Suprapubic skin (tissue), 4 donors: ENCODE measurements at regions not wholly inside any gene's neighbourhood (a gene's known extent, or its start where the extent isn't known, plus 50 kb on each side); places are given as distances from the start of the nearest gene placed in this dataset.

Experiments
- DNase-seq, 2 donors: peaks; one replicate each; pipeline ENCODE4 v3.0.0-alpha.2; 2019; ENCODE audit warnings: low spot score in 2 of 2
- H3K27ac ChIP-seq: fragments of 200-600 bp; sonication (generic); one replicate; pipeline ENCODE4 v1.5.1; 2019
- H3K27me3 ChIP-seq: fragments of 200-600 bp; sonication (generic); one replicate; pipeline ENCODE4 v1.5.1; 2019
- H3K36me3 ChIP-seq: fragments of 200-600 bp; sonication (generic); one replicate; pipeline ENCODE4 v1.5.1; 2019
- H3K4me1 ChIP-seq: fragments of 200-600 bp; sonication (generic); one replicate; pipeline ENCODE4 v1.5.1; 2019
- H3K4me3 ChIP-seq: fragments of 200-600 bp; sonication (generic); one replicate; pipeline ENCODE4 v1.5.1; 2019; ENCODE audit warnings: mild to moderate bottlenecking
- H3K9me3 ChIP-seq: fragments of 200-600 bp; sonication (generic); one replicate; pipeline ENCODE4 v1.5.1; 2019
- EP300 ChIP-seq: sonication (generic); formaldehyde crosslinking; IDR thresholded peaks from one replicate; pipeline ENCODE4 v1.6.1; 2017; ENCODE audit warnings: antibody characterized with exemption
- POLR2A ChIP-seq, 2 donors: fragments of 450-650 bp; IDR thresholded peaks; one replicate each; pipeline ENCODE4 v1.6.1; 2017; ENCODE audit warnings: antibody characterized with exemption in 2 of 2, mild to moderate bottlenecking in 2 of 2, moderate library complexity in 2 of 2
- POLR2AphosphoS5 ChIP-seq, 3 donors: sonication (generic); formaldehyde crosslinking; IDR thresholded peaks; one replicate each; pipeline ENCODE4 v1.6.1; 2017; ENCODE audit warnings: antibody characterized with exemption in 3 of 3
- WGBS: methylation state at CpG from one replicate; pipeline ENCODE4 v1.1.5; 2018; 5-methylcytosine and 5-hydroxymethylcytosine counted together
- TF ChIP-seq, protein P1 (sequence below), 2 donors: fragments of 200-600 bp in 1 of 2; fragments of 450-650 bp in 1 of 2; sonication (generic) in 1 of 2; IDR thresholded peaks; one replicate each; pipeline ENCODE4 v1.5.1; 2016 to 2019; ENCODE audit warnings: antibody characterized with exemption in 2 of 2, mild to moderate bottlenecking in 1 of 2, moderate library complexity in 1 of 2

DNA sequence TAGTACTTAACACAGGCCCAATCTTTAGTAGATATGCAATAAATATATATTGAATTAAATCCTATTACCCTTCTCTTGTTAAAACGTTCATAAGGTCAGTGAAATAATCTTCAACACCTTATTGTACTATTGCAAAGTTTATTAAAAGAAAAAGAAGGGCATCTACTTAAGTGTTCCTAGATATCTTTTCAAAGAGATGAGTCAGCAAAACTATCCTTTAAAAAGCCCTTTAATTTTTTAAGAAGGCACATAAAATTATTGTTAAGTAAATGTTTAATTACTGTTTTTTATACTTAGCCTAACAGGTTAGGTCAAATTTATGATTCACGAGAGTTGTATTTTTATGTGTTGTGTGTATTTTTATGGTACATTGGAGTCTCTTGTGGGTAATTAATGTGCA lies 77.3 kb upstream of the PPP1R2C start:
- H3K9me3 ChIP-seq = no peaks in the 10 kb centered on the region
- no peak overlapping the region for H3K4me3 ChIP-seq
- DNase-seq = no peak
- WGBS = 70% methylated on average over 2 of the region's 2 CpGs
- H3K27me3 ChIP-seq = no peaks in the 10 kb centered on the region
- H3K36me3 ChIP-seq = no peaks in the 10 kb centered on the region
- no peak overlapping the region for H3K27ac ChIP-seq
- TF ChIP-seq EP300 (no peak), POLR2A (IDR thresholded peaks at IDR 0.05) (no peak), POLR2AphosphoS5 (IDR thresholded peaks at IDR 0.05) (no peak)
- TF ChIP-seq, protein P1, sequence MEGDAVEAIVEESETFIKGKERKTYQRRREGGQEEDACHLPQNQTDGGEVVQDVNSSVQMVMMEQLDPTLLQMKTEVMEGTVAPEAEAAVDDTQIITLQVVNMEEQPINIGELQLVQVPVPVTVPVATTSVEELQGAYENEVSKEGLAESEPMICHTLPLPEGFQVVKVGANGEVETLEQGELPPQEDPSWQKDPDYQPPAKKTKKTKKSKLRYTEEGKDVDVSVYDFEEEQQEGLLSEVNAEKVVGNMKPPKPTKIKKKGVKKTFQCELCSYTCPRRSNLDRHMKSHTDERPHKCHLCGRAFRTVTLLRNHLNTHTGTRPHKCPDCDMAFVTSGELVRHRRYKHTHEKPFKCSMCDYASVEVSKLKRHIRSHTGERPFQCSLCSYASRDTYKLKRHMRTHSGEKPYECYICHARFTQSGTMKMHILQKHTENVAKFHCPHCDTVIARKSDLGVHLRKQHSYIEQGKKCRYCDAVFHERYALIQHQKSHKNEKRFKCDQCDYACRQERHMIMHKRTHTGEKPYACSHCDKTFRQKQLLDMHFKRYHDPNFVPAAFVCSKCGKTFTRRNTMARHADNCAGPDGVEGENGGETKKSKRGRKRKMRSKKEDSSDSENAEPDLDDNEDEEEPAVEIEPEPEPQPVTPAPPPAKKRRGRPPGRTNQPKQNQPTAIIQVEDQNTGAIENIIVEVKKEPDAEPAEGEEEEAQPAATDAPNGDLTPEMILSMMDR (IDR thresholded peaks at IDR 0.05) = no peak
- H3K4me1 ChIP-seq = no peaks in the 10 kb centered on the region

DNA sequence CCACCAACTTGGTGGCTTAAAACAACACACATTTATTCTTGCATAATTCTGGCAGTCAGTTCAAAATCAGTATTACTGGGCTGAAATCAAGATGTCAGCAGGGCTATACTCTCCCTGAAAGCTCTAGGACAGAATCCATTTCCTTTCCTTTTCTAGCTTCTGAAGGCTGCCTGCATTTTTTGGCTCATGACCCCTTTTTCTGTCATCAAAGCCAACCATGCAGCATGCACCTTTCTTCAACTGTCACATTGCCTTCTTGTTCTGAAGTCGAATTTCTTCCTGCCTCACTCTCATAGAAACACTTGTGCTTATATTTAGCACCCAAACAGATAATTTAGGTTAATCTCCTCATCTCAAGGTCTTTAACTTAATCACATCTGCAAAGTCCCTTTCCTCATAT lies 79.8 kb upstream of the PPP1R2C start:
- H3K4me1 ChIP-seq = no peaks in the 10 kb centered on the region
- 44% methylated on average over 1 of the region's 1 CpG for WGBS
- H3K36me3 ChIP-seq = no peaks in the 10 kb centered on the region
- H3K9me3 ChIP-seq = no peaks in the 10 kb centered on the region
- no peak overlapping the region for H3K4me3 ChIP-seq
- TF ChIP-seq POLR2AphosphoS5 (IDR thresholded peaks at IDR 0.05) (no peak), EP300 (no peak), POLR2A (IDR thresholded peaks at IDR 0.05) (no peak)
- TF ChIP-seq, protein P1 (IDR thresholded peaks at IDR 0.05) = no peak
- H3K27me3 ChIP-seq = no peaks in the 10 kb centered on the region
- no peak for DNase-seq
- H3K27ac ChIP-seq = no peak overlapping the region

DNA sequence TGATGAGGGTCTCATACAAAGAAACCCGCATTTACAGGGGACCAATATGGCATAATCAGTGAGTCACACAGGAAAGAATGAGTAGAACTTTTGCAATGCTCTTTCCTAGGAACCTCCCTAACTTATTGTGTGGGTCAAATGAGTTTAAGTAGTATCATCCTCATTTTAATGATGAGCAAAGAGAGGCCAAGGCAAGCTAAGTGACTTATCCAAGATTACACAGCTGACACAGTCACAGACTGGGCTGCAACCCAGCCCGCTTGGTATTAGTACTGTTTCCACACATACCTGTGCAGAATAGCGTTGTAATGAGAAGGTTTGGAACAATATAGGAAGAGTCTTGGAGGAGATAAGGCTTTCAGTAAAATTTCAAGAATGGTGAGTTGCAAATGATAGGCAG lies 91.0 kb upstream of the PPP1R2C start:
- no peaks in the 10 kb centered on the region for H3K36me3 ChIP-seq
- H3K9me3 ChIP-seq = no peaks in the 10 kb centered on the region
- no peak for DNase-seq
- no peak overlapping the region for H3K4me3 ChIP-seq
- 81% methylated on average over 3 of the region's 3 CpGs for WGBS
- H3K4me1 ChIP-seq = no peaks in the 10 kb centered on the region
- no peak for TF ChIP-seq EP300
- no peak for TF ChIP-seq POLR2A (IDR thresholded peaks at IDR 0.05)
- TF ChIP-seq, protein P1 (IDR thresholded peaks at IDR 0.05) = no peak
- no peak for TF ChIP-seq POLR2AphosphoS5 (IDR thresholded peaks at IDR 0.05)
- no peak overlapping the region for H3K27ac ChIP-seq
- H3K27me3 ChIP-seq = no peaks in the 10 kb centered on the region

DNA sequence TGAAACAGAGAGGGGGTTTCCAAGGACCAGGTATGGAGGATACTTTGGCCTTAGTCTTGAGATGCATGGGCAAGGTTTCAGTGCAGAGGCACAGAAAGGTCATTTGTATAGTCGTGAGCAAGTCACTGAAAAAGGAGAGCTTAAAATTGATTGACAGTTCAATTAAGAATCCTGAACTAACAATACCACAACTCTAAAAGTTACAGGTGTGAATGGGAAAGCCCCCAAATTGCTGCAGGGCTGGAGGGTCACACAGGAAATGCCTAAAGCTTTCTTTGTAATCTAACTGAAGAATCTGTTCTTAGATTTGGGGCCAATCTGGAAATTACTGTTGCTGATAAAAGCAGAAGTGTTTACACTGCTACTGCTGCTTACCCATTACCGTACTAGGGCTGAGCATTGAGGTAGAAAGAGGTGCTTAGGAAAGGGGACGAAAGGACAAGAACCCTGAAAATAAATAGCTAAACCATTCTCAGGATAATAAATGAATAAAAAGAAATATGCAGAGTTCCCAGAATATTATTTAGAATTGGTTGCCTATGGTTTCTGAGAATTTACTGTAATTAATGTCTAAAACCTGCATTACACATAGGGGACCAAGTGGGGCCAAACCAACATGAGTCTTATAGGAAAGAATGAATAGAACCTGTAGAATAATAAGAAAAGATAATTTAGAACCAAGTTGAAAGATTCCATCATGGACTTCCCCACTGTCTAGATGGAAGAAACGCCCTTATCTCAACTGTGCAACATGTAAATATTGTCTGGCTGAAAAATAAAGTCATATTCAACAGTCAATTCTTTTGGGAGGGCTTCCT lies 91.9 kb upstream of the PPP1R2C start:
- Histone ChIP-seq H3K36me3 (no peaks in the 10 kb centered on the region), H3K27me3 (no peaks in the 10 kb centered on the region), H3K4me3 (no peak overlapping the region), H3K4me1 (no peaks in the 10 kb centered on the region), H3K27ac (no peak overlapping the region), H3K9me3 (no peaks in the 10 kb centered on the region)
- WGBS = 70% methylated on average over 4 of the region's 4 CpGs
- no peak for TF ChIP-seq EP300
- TF ChIP-seq, protein P1 (IDR thresholded peaks at IDR 0.05) = no peak
- no peak for TF ChIP-seq POLR2AphosphoS5 (IDR thresholded peaks at IDR 0.05)
- TF ChIP-seq POLR2A (IDR thresholded peaks at IDR 0.05) = no peak
- no peak for DNase-seq

DNA sequence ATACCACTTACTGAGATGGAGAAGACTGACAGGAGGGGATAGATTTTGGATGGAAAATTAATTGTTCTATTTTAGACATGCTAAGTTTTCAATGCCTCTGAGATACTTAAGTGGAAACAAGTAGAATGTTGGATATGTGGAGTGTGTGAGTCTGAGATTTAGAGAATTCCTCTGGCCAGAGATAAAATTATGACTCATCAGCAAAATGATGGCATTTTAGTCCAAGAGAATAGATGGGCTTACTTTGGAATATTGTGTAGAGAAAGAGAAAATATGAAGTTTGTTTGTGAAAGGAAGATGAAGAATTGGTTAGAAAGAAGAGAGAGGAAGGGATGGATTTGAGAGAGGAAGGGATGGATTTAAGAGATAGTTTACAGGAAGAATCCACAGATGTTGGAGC lies 108.6 kb upstream of the PPP1R2C start:
- Histone ChIP-seq H3K27me3 (no peaks in the 10 kb centered on the region), H3K36me3 (no peaks in the 10 kb centered on the region), H3K27ac (no peak overlapping the region), H3K9me3 (no peaks in the 10 kb centered on the region), H3K4me1 (no peaks in the 10 kb centered on the region), H3K4me3 (no peak overlapping the region)
- TF ChIP-seq, protein P1 (IDR thresholded peaks at IDR 0.05) = no peak
- TF ChIP-seq POLR2A (IDR thresholded peaks at IDR 0.05) = no peak
- no peak for TF ChIP-seq EP300
- DNase-seq = no peak
